ENCODE measurements at regions not wholly inside any gene's neighbourhood (a gene's known extent, or its start where the extent isn't known, plus 50 kb on each side); places are given as distances from the start of the nearest gene placed in this dataset.

DNA sequence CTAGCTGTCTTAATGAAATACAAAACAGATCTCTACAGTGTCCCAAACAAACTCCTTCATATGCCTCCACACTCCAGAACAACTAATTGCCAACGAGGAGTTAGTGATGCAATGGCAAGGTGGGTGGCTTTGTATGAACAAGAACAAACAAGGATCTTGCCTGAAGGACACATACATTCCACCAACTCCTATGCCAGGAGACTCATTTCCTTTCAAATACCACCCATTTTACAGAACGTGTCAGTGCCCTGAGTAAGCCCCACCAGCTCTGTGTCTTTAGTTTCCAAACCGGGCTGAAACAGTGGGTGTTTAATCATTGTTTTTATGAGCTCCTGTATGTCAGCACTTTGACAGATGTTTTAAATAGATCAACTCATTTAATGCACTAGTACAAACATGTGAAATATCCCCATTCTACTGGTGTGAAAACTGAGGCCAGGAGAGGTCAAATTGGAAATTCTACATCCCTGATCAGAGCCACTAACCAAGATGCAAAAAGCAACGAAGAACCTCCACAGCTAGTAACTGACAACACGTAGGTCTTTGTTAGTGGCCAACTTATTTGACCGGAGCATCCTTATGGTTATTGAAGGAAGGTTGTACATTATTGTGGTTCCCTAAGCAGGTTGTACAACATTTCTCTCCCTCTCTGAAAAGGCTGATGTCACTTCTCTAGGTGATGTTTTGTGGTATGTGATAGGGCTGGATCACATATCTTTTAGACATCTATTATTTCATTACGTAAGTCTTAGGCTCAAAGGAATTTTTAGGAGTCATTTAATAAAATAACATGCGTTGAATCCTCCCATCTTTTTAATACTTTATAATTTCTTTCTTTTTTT is 534.9 kb upstream of the TNP1 start:
- no peak for DNase-seq (ENCODE audit: extremely low read depth, low read depth)

DNA sequence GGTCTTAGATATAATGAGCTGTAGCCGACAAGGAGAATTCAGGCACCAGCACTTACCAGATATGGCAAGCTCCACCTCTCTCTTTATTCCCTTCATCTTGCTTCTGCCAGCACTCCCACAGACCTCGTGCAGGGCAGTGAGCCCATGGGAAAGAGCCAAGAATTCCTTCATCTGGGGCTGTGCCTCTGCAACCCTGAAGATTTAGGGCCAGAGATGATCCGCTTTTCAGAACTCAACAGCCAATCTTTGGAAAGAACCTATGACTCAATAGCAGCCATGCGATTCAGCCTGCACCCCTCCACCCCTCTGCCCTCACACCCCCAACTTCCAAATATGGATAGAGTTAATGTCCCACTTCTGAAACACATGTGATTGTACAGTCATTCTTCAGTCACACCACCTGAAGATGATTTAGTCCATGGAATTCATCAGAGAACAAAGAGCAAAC is 533.7 kb upstream of the TNP1 start:
- no peak for DNase-seq (ENCODE audit: extremely low read depth, low read depth)

DNA sequence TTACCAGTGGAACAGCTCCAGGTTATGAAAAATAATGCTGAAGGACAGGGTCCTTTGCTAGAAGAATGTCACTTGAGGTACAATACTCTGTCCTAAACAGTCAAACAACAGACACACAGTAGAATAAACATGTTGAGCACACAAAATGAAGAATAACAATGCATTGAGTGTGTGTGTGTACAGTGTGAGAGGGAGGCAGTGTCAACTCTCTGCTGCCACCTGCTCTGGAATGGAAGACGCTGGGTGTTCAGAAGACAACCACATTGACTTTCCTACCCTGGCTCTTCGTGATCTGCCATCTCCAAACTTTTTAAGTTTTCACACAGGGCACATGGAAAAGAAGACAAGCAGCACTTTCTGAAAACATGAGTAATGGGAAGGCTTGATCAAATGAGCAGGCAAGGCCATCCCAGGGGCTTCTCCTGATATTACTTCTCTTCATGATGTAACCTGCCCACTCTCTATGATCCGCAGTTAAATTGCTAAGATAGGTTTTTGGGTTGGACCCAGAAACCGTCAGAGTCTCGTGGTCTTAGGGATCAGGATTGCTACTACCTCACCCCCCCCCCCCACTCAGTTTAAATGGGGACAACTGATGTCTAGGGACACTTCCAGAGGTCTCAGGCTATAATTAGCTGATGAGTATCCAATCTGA is 533.2 kb upstream of the TNP1 start:
- no peak for DNase-seq (ENCODE audit: extremely low read depth, low read depth)

DNA sequence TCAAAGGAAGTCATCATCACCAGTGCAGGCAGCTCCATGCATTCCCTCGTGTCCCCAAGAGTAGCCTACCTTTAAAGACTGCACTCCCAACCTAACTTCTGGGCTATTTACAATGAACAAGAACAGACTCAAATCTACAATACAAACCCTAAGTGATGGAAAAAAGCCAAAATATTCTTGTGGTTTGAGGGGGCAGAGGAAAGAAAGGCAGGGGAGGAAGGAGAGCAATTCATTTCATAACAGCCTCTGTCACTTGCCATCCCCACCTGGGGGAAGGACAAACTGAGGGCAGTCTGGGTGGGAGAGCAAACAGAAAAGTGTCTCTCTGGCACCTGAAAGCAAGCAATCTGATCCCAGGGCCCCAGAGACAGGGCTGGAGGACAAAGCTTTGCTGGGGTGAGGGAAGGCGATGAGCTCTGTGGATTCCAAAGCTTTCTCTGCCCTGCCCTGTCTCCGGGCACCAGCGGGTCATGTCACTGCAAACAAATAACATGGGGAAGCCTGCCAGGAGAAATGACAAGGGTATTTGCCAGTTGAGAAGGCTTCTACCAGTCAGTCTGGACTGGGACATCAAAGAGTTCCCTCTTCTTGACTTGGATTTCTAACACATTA is 528.0 kb upstream of the TNP1 start:
- no peak for DNase-seq (ENCODE audit: extremely low read depth, low read depth)

DNA sequence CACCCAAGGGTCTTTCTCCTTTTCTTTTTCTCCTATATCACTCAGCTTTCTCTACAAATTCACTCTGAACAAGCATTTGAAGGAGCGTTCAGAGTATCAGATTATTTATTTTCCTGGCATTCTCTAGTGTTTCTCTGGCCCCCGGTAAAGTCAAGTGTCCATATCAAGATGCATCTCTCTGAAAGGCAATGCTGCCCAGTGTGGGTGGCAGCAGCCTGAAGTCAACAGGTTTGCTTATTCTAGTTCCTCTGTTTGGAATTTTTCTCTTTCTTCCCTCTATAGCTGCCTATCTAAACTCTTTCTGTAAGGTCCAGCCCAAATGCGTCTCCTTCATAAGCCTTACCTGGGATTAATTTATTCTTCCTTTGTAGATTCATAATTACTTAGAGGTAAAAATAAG is 526.2 kb upstream of the TNP1 start:
- DNase-seq (ENCODE audit: extremely low read depth, low read depth), result no peak

DNA sequence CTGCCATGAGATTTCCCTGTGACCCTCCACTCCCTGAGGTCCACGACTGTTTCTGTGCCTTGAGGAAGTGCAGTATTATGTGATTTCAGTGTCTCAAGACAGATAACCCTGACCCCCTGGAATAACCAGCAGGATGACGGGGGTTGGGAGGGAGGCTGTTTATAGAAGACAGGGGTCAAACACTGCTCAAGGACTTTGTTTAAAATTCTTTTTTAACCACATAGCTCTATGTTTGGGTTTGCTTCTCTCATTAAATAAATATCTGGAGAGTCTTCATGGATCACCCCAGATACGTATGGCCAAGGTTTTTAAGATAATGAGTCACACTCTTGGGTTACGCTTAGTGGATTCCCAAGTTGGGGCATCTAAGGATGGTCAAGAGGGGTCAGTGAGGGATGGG is 523.8 kb upstream of the TNP1 start:
- DNase-seq (ENCODE audit: extremely low read depth, low read depth), result no peak

DNA sequence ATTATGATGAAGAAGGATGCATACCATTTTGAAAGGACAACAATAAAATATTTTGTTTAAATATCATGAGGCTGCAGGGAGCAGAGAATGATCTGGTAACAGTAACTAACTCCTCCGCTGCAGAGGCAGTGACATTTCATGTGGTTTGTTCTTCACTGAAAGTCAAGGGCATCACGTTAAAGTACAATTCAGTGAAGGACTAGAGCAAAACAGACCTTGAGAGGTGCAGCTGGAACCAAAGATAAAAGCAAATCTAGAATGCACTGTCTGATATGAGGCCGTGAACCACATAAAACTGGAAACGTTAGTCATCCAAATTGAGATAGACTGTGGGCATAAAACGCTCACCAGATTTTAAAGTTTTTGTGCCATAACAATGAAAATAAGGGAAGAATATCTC is 522.9 kb upstream of the TNP1 start:
- no peak for DNase-seq (ENCODE audit: extremely low read depth, low read depth)

DNA sequence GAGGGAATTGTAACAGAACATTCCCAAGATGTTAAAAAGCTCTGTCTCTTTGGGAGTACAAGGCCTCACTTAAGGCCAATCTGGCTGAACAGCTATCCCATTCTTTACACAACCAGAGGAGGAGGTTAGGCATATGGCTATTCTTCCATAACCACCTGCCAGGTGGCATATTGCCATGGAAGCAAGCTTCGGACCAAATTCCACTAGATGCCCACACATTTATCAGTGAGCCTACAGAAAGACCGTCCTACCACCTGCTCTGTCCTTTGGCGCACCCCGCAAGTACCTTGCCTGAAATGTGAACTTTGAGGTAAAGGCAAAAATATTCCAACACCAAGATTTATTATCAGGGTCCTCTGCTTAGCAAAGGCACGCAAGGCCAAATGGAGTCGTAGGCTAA is 519.9 kb upstream of the TNP1 start:
- DNase-seq (ENCODE audit: extremely low read depth, low read depth), result no peak

DNA sequence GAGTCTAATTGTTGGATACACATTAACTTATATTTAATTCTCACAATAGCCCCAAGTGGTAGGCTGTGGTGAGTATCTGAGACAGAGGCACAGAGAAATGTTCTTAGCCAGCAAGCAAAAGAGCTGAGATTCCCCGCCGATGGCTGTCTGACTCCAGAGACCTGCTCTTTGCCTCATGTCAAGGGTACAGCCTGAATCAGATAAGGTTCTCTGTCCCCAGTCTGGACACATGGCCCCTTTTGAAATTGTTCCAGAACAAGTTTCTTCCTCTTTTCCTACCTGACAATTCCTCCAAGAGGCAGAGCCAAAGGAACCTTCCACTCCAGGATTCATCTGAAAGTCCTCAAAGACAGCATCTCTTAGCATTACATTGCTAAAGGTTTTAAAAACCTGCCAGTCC is 512.9 kb upstream of the TNP1 start:
- no peak for DNase-seq (ENCODE audit: extremely low read depth, low read depth)

DNA sequence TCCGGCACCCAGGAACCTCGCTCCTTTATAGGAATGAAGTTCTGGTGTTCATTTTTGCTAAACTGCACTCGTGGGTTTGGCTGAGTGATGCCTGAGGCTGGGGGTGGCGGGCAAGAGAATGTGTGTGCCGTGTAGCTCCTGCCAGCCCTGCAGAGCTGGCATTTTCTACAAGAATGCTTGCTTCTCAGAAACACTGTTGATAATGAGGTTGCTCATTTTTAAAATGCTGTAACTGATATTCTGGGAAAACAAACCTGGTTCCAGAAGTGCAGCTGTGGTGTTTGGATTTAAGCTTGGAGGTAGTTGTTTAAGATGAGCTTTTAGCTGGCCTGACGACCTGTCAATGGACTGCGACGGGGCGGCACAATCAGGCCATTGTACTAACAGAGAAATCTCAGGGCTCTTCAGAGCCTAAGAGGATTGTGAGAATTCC is 511.9 kb upstream of the TNP1 start:
- no peak for DNase-seq (ENCODE audit: extremely low read depth, low read depth)

DNA sequence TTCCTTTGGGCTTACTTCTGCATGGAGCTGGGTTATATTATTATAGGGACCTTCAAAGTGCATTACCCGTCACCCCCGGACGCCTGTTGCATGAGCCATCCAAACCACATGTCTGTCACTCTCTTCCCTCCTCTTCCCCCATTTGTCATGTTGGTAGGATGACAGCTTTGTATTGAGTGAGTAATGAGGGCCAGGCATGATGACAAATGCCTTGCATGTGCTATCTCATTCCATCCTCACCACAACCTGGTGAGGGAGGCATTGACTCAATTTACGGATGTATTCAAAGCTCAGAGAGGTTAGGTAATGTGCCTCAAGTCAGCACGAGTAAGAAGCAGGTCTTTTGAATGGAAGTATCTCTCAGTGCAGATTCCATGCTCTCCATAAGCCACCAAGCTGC is 510.5 kb upstream of the TNP1 start:
- DNase-seq (ENCODE audit: extremely low read depth, low read depth), result no peak

DNA sequence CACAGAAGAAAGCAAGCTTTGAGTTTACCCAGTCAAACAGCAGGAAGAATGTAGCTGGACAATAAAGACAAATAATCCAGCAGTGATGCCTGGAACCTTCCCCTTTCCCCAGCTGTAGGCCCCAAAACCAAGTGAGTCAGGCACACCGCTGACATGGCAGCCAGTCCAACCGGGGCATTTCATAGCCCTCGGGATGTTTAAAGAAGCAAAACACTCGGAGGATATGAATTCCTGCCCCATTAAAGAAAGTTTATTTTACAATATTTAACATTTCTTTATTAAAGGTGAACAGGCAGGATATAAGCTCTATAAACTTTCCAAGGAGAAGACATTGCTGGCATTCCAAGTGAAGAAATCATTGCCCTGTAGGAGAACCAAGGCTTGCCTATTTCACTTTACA is 507.6 kb upstream of the TNP1 start:
- DNase-seq (ENCODE audit: extremely low read depth, low read depth), result no peak

DNA sequence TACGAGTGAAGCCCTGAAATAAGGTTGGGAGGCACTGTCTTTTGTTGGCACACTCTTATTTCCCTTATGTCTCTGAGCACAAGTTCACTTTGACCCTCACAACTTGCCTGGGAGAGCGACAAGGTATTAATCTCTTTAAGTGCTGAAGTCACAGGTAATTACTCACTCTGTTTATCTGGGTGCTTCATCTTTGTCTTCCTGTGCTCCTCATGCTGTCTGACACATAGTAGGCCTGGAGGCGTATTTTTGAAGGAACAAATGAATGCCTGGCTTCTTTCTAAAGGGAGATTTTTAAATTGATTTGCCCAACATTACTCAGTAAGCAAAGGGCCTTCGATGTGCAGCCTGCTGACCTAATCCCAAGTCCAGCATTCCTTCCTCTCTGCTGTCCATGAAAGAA is 507.1 kb upstream of the TNP1 start:
- DNase-seq (ENCODE audit: extremely low read depth, low read depth), result no peak

DNA sequence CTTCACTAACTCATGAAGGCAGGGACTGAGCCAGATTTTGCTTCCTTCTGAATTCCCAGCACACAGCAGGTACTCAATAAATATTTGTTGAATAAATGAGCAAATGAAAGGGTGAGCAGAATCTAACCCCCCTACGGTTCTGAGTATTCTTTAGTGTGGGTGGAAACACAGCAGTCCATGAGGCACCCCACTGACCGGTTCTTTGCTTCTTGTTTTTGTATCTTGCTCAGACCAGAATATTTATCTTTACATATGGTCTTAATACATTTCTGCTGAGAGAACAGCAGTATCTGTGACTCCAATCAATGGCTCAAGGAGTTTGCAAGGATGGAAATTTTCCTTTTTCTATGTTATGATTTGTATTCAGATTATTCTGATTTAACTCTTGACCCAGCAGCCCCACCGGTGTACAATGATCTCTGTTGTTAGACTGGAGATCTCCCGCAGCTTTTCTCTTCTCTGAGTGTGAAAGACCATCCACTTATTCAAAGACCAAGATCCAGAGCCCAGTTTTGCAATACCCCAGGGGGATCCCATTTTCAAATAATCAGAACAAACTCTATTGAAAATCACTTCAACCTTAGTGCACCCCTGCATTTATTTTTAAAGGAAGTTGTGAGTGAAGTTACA is 506.5 kb upstream of the TNP1 start:
- no peak for DNase-seq (ENCODE audit: extremely low read depth, low read depth)

DNA sequence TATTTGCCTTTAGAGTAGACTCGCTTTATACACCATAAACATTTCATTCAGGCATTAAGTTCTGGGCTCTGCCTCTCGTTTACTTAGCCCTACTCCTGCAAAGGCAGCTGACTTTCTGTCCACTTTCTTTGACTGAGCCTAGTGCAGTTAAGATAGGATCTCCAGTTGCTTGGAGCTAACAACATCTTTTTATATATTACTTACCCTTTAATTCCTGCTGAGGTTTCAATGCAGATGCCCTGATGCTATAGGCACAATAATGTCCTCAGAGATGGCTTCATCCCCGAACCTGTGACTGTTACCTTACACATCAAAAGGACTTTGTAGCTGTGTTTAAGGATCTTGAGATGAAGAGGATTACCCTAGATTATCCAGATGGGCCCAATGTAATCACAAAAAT is 505.8 kb upstream of the TNP1 start:
- no peak for DNase-seq (ENCODE audit: extremely low read depth, low read depth)

DNA sequence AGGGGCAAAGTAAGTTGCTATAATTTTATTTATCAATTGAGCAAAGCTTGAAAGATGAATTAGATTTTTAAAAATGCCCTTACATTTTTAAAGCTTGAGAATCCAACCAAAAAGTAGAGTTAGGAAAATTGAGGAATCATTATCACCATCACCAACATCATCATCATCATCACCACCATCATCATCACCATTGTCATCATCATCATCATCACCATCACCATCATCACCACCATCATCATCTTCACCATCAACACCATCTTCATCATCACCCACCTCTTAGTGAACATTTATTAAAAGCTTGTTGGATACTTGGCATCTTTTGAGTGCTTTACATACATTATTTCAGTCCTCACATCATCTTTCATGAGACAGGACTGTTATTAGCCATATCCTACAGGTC is 504.4 kb upstream of the TNP1 start:
- DNase-seq (ENCODE audit: extremely low read depth, low read depth), result no peak

DNA sequence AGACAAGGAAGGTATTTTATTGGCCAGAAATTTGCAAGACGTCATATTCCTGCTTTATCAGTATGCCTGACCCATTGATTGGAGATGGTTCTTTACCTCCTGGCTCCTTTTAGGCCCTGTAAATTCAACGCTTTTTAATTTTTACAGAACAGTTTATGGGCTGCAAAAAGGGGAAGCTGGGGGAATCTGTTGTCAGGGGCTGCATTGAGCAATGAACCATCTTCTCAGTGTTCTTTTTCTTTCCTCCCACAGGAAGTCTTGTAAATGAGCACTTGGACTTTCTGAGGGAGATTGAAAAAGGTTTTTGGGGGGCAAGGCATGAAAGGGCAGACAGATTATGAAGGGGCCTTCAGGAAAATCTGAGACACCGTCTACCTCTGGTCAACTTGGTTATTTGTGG is 503.6 kb upstream of the TNP1 start:
- DNase-seq (ENCODE audit: extremely low read depth, low read depth), result no peak

DNA sequence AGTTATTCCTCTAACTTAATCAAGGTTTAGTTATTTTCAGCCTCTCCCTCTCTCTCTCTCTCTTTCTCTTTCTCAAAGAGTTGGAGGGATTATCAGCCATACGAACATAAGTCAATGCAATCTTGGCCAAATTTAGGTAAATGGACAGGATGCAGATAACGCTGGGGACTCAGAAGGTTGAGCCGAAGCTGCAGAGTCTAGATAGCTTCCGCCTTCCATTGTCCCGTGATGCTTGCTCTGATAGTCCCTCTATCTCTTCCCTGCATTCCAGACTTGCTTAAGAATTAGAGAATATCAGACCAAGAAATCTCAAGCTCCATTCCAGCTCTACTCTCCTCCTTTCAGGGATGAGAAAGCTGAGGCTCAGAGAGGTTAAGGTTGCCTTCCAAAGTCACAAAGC is 502.8 kb upstream of the TNP1 start:
- DNase-seq (ENCODE audit: extremely low read depth, low read depth), result no peak

DNA sequence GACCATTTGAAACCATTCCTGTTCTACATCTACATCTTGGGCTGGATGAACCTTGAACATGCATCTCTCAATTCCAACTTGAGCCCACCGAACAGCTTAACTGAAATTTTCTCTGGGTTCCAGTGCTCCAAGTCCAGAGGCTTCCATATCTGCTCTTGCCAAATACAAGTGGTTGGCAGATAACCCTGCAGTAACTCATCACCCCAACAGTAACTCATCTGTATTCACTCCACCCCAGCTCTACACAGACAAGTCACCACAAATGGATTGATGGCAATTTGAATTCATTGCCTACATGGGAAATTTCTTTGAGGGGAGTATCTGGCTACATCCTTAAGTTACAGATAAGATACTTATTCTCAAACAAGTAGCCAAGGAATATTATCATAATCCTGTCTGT is 502.4 kb upstream of the TNP1 start:
- no peak for DNase-seq (ENCODE audit: extremely low read depth, low read depth)

DNA sequence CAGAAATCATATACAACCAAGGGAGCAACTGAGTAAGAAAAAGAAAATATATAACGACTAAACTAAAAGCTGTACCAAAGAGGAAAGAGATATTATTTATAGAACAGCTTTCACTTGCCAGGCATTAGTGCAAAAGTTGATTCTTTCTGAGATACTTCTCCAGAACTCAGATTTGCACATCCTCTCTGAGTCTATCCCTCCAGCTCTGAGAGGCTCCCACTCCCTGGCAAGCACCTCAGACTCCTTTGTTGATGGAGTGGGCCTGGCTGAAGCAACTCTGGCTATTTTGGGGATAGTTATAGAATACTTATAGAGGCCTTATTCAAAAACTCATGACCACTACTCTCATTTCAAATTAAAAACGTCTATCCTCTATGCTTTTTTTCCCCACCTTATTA is 501.6 kb upstream of the TNP1 start:
- no peak for DNase-seq (ENCODE audit: extremely low read depth, low read depth)

DNA sequence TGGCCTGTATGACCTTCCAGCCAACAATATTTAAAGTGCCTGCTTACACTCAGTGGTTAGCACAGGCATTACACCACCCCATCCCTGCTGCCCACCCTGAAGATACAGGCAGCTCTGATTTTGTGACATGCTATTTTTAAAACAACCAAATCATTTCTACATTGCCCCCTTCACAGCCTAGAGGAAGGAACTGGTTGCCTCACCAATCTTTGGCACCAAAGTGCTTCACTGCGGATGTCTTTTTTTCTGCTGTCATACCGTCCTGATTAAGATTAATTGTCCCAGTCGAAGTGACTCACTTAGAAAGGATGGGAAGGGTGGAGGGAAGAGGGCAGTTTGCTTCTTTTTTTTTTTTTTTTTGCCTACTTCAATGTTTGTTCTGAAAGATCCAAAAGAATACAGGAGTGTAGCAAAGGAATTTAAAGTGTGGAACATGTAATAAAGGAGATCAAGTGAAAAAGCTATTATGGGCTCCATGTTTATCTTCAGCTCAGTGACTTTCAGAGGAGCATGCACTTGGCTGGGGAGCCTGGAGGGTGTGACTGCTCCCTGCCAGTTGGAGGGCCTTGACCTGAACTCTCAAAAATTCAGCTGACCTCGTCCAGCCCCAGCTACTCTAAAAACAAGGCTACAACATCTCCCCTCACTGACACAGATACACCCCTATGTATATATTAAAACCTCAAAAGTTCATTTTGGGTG is 501.1 kb upstream of the TNP1 start:
- DNase-seq (ENCODE audit: extremely low read depth, low read depth), result peak; percentile 13
